ENCODE measurements at regions not wholly inside any gene's neighbourhood (a gene's known extent, or its start where the extent isn't known, plus 50 kb on each side); places are given as distances from the start of the nearest gene placed in this dataset.
"Not testable (repeated sequence)": the region's sequence is repeated elsewhere in the genome, so short reads cannot be mapped to it uniquely, and the experiment has no call there.

DNA sequence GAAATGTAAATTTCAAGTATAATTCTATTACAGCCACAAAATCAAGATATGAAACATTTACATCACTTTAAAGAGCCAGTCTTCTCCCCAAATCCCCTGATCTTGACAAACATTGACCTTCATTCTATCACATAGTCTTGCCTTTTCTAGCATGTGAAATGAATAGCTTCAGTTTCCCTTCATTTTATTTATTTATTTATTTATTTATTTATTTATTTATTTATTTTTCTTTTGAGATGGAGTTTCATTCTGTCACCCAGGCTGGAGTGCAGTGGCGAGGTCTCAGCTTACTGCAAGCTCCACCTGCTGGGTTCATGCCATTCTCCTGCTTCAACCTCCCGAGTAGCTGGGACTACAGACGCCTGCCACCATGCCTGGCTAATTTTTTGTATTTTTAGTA lies 147.9 kb downstream of the MSL3 start:
- not testable (repeated sequence) for TF ChIP-seq EZH2 (IDR thresholded peaks at IDR 0.05; ENCODE audit: insufficient read depth, poor library complexity, severe bottlenecking); EZH2phosphoT487 (IDR thresholded peaks at IDR 0.05; ENCODE audit: insufficient read depth, low read depth)

Data from GM23248 (cell line).